ENCODE measurements at regions not wholly inside any gene's neighbourhood (a gene's known extent, or its start where the extent isn't known, plus 50 kb on each side); places are given as distances from the start of the nearest gene placed in this dataset.

DNA sequence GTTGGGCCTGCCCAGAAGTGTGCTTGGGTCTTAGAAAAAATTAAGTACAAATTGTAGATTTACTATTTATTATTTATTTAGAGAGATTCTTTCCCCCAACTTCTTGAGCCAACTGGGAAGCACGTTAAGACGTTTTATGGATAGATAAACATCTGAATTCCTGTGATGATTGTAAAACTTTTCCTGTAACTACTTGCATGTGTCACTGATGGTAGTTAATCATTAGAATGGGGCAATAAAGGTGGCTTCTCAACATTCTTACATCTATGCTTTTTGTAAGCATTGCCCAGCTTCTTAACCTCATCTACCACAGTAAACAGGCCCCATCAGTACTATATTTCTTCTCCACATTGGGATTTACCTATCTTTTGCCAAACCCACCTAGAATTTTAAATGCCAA is 559.8 kb downstream of the LMO4 start:
- DNase-seq, result no peak

DNA sequence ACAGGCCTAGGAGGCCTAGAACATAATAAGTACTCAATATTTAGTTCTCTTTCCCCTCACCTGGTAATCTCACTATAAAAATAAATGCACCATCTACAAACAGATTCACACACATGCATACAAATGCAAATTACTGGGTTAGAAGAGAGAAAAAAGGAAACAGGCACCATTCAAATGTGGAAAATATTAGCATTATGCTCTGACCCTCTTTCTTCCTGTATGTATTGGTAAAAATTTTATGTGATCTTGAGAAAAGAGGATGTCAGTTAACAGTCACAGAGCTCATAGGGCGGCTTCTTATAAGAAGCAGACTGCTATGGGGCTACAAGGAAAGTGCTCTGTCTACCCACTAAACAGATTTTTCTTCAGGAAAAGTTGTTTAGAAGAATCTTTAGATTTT is 565.4 kb downstream of the LMO4 start:
- DNase-seq, result no peak

DNA sequence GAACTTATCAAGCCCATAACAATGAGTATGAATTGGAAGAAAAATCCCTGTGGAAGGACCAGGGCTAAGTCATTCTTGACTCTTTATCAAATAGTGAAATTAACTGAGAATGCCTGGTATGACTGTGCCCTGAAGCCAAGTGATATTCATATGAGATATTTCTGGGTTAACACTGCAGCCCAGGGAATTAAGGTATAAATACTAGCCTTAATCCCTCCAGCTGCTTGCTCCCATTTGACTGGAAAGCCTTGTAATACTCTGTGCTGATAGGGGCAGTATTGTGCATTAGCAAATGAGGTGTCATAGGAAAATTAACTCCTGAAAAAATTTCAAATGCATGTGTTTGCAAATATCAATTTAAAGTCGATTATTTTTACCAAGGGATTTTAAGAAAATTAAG is 568.8 kb downstream of the LMO4 start:
- no peak for DNase-seq

DNA sequence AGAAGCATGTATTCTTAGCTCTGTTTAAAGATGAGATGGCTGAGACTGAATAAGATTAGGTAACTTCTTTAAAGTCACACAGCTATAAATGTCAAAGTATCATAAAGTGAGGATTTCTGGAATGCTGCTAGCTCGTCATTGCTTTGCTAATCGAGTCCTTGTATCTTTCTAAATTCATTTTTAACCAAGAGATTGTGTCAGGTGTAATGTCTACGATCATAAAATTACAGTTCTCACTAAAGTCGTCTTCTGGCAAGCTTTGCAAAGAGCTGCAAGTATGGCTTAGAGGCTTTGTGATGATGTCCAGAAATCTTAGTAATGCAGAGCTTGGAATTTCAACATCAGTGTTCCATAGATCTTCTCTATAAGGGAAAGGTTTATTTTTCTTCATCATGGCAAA is 569.8 kb downstream of the LMO4 start:
- no peak for DNase-seq

DNA sequence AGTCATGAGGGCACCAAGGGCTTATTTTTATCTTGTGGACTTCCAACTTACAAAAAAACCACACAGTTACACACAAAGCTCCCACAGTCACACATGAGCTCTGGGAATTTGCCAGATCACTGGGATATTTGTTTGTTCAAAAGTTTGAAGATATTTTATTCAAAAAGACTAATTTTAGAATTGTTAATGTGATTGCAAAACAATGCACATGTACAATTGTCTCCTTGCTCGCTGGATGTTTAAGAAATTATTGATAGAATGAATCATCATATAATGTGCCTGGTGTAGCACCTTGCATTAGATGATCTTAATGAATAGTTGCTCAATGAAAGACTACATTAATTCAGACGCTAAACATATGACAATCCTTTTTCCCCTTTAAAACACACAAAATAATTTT is 570.3 kb downstream of the LMO4 start:
- DNase-seq, result no peak

DNA sequence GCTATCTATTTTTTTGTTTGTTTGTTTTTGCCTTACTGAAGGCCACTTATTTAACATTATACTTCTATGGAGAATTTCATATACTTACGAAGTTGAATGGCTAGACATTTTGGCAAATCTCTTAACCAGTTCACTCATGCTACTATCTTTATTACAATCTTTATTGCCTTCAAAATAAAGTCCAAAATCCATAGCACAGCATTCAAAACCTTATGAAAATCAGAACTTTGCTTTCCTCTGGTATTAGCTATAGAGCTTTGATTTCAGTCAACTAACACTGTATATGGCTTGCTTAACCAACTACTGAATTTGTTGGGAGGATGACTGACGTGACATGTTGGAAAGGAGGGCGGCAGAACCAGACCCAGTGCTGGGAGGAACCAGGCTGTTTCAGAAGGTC is 571.1 kb downstream of the LMO4 start:
- DNase-seq, result no peak

DNA sequence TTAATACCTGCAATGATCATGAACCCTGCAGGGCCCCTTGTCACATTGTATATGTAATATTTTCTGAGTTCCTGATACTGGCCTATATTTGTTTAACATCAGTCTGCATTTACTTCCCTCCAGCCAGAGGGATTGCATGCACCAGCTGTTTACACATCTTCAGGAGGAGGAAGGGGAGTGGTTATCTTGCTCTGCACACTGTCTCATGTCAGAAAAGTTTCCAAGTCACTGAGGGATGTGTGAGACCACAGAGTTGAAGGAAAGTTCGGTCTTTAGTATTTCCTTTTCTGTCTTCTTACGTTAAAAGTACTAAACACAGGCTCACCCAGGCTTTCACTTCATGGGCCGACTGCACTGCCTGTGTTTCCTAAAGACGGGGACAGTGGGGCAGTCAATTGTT is 574.1 kb downstream of the LMO4 start:
- DNase-seq, result no peak

DNA sequence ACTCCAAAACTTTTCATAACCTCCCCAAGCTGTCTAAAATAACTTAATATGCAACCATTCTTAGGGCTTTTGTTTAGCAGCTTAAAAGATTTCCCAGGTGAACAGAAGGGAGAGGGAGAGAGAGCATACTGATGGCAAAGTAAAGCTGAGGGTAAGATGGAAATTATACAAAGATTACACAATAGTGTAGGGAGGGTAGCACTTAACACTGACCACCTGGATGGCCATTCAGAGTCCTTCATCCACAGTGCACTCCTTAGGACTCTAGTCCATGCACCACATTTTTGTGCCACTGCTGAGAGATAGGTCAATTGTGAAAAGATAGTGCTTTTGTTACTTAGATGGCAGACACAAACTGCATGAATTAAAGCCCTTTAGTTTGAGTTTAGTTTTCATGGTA is 574.6 kb downstream of the LMO4 start:
- DNase-seq, result no peak

DNA sequence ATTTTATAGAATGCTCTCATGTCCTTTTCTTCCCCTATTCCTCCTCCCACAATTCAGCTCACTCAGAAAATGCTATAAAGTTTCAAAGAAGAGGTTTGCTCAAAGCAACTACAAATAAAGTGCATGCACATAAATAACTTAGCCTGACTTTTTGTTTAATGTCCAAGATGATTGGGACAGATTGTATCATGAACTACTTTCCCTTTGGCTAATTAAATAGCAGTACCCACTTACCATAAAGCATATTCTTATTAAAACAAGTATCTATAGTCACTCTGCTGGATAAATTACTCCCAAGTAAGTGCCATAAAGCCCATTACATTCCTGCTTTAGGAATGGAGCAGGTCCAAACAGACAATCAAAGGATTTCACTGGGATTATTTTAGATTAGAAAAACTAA is 576.0 kb downstream of the LMO4 start:
- DNase-seq, result no peak

DNA sequence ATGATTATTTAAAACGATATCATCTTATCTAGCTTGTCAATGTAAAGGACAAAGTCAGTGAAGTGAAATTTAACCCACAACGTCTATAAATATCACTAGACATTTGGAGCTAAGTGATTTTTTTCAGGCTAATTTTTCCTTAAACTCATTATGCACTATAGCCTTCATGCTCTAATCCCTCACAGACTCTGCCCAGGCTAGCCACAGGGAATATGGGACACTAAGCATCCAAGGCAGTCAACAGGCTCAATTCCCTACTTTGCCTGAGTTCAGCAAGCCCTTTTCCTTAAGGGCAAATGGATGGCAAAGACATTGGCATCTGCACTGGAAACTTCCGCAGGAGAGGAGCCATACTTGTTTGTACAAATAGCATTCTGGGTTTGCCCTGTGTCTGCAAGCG is 577.0 kb downstream of the LMO4 start:
- no peak for DNase-seq

DNA sequence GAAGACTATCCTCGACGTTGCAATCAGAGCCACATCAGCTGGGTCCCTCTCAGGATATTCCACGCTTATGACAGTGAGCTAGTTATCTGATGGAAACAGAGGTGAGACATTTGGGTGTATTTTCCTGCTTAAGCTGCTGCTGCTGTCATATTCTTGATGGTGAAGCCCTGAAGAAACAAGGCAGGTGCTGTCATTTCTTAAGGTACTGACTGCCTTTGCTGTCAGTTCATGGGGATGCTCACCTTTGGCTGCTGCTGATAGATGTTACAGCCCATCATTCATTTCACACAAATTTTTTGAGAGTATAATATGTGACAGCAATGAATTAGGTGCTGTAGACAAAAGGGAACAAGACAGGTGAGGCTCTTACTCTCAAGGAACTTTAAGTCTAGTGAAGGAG is 577.4 kb downstream of the LMO4 start:
- DNase-seq, result no peak

DNA sequence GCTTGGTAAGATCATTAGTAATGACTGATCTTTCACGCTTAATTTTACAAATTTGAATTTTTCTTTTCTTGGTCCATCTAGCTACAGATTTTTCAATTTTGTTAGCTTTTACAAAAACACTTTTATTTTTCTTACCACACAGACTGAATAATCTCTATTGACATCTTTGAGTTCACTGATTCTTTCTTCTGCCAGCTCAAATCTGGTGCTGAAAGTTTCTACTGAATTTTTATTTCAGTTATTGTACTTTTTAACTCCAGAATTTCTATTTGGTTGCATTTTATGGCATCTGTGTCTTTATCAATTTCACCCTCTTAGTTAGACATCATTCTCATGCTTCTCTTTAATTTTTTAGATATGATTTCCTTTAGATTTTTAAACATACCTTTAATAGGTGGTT is 584.7 kb downstream of the LMO4 start:
- DNase-seq, result no peak

DNA sequence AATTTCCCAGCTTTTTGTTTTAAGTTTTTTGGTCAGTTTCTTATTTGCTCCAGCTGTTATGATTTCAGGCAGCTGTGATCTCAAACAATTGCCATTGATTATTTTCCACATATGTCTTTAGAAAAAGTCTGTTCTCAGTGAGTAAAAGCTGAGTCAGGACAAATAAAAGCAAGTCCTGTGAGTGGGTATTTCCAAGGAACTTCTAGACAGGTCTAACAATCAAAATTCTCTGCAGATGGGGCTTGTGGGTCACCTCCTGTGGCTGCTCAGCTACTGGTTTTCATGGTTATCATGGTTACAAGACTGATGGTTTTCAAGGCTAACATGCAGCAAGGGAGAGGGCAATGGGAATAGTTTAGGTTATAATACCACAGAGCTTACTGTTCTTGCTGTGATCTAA is 585.7 kb downstream of the LMO4 start:
- no peak for DNase-seq

DNA sequence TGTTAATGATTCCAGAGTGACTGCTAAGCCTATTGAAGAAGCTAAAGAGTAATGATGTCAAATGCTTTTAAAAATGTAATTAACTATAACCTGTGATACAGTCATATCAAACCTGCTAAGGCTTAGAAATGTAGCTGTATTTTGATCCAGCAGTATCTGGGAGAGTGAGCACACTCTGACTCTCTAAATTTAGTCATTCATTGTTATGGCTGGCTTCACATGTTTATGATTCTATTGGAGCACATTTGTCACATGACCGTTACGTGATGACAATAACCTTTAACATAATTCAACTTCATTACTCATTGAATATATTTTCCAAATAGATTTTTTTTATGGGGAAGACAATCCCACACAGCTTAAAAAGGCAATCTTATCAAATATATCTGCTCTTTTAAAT is 587.1 kb downstream of the LMO4 start:
- DNase-seq, result no peak

DNA sequence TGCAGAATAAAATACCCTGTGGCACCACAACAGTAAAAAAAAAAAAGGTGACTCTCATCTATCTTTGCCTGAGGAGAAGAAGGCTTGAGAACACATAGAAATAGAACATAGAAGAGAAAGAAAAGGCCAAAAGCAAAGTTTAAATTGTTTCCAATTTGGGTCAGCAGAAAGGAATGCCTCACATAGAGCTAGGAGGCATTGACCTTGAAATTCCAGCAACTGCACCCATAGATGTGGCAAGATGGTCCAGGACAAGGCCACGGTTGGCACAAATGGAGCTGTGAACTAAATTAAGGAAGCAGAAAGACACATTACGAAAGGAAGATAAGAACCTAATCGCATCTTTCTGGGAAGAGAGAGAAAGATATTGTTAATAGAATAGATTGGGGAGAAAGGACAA is 588.3 kb downstream of the LMO4 start:
- no peak for DNase-seq

DNA sequence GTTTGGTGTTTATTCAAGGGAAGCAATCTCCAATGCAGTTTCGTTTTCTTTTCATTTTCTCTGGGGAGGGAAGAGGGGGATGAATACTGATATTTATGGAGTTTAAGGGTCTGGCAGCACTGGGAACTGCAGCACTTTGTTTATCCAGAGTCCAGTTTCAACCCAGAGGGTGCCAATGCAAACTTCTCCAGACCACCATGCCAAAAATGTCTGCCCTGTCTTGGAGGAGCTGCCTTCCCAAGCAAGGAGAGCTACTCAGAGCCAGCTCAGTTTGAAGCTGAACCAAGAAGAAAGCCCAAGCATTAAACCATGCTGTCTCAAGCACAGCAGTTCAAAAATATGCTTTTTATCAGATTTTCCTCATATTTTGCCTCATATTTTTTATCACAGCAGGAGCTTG is 589.7 kb downstream of the LMO4 start:
- DNase-seq, result no peak

DNA sequence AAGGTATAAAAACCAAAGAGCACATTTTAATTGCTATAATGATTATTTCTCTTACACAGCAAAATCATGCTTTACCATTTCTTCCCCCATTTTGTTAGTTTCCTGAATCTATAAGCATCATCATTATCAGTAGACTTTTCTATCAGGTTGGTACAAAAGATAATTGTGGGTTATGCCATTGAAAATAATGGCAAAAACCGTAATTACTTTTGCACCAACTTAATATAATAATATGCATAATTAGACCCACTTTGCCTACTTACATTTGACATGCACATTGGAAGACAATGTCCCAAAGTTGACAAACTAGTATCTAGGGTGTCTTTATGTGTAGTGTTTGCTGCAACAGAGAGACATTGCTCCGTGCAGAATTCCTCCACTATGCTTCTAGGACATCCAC is 594.2 kb downstream of the LMO4 start:
- no peak for DNase-seq

DNA sequence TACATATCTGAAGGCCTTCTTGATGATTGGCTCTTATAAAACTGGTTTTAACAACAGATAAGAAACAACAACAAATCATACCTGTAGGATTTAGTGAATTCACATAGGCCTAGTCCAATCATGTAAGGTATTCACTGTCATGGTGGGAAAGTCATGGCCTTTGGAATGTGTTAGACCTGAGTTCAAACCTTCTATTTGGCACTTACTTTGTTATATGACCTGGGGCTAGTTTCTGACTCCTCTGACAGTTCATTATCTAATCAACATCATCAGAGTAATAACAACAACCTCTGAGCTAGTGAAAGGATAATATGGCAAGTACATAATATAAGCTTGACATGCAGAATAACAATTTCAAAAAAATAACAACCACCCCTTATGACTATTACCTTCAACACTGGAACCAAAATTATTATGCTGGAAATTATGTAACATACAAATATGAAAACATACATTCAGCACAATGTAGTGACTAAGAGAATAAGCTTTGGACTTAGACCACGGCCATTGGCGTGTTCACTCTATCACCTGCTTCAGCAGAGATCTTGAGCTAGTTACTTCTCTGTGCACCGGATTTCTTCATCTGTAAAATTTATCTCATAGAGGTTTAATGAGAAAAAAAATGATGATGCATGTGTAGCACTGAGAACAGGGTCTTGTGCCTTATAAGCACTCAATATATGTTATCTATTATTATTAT is 597.6 kb downstream of the LMO4 start:
- DNase-seq, result no peak

DNA sequence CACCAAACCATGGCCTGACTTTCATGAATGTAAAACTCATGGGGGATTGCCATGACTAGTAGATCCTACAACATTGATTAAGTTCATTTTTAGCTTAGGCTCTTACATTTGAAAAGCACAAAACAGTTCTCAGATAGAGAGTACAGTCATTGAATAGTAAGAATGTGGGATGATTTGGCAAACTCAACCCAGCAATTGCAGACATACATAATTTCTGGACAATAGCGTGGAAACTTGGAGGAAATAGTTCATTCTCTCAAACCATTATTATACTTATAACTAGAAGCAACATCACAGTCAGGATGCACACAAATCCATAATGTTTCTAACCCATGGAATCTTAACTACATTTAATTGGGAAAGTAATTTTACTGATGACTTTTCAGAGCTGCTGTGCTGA is 598.2 kb downstream of the LMO4 start:
- DNase-seq, result no peak

DNA sequence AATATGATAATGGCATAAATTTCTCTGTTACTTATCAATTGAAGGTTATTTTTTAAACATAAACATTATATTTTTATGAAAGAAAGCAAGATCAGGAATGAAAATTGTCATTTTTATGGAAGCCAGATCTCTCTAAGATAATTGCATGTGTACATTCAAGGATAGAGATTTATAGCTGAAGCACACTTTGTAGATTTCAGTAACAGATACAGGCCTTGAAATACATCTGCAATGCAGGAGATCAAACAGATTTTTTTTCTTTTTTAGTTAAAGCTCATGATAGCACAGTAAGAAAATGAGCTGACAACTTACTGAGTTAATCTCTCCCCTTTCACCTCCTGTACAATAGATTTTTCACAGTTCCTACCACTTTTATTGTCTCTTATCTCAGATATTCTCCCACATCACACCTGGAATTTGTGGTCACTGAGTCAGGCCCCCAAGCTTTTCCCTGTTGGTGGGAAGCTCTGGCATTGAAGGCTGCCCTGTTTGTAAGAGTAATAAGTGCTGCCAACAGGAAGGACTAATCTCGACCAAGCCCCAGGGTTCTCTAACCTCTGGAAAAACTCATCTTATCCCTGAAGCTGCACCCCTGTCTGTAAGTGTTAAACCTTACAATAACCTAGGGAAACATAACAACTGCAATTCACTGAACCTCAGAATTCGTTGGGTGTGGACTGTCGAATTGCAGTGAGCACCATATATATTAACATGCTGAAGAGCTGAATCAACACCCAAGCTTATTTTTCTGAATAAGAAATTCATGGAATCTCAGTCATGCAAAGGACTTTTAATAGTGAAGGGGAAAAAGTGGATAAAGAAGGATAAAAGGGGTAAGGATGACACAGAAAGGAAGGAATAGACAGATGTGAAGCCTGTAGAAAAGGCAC is 599.0 kb downstream of the LMO4 start:
- no peak for DNase-seq

DNA sequence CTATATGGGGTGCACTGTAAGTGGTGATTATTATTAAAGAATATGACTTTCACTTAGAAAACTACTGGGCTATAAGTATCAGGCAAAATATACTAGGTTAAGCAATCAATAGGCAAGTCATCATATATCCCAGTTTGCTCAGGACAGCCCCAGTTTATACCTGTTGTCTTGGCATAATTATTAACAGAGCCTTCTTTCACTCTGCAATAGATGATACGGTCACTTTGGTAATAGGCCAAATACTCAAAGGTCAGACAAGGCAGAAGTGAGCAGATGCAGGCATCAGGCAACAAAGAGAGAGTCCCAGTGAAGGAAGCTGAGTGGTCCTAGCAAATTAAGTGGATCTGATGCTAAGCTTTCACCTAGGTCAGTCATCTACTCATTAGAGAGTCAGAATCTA is 599.9 kb downstream of the LMO4 start:
- DNase-seq, result no peak

DNA sequence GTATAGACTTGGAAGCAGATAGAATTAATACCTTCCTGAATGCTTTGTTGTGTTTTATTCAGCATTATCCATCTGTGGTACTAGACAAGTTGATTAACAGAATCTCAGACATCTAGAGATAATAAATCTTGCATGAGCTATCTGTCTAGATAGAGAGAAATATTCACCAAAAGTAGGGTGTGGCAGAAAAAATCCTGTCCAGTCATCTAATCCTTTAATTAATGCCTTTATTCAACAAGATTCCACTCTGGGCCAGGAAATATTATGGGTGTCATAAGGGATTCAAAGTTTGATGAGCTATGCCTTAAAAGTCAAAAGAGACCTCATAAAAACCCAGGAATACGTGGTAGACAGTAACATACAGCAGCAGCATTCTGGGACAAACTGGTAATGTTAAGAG is 601.2 kb downstream of the LMO4 start:
- no peak for DNase-seq

DNA sequence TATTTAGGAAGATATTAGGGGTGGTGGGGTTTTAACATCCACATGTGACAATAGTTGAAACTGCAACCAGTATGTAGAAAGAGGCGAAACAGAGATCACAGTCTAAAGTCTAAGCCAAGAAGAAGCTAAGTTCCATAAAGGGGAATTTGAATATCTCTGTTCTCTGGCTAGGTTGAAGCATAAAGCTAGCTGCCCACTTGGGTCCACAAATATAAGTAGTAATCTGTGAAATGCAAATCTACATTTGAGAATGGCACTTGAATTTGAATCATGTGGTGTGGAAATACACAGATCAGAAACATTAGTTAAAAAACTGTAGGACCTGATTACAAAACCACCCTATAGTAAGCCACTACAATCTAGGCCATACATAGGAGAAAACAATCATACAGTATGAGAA is 602.1 kb downstream of the LMO4 start:
- no peak for DNase-seq

DNA sequence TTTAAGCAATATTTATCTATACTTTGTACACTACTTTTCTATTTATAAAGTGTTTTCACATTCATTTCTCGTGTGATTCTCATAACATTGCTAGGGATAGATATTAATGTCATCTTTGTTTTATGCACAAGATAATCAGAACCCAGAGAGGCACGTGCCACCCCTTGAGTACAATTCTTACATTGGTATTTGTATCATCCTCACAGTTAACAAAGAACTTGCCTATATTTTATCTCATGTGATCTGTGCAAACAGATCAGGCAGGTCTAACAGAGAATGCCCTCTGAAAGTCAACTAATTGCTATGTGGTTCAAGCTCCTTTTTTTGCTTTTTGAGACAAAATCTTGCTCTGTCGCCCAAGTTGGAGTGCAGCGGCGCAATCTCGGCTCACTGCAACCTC is 604.5 kb downstream of the LMO4 start:
- no peak for DNase-seq

DNA sequence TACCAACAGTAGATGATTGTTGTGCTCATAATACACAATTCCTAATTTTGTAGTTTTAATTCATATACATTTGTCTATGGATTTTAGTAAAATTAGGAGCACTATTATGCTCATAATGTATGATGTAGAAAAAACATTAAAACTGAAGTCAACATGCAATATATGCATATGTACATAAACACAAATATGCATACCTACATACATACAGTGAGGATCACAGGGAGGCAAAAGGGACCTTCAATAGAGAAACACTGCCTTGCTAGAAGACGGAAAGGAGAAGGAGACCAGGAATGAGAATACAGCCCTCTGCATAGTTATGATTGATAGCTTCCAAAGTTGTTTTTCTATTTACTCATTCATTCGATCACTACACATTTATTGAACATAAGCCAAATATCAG is 606.5 kb downstream of the LMO4 start:
- no peak for DNase-seq

Data from NCI-H1048 (cell line).